ENCODE measurements at regions not wholly inside any gene's neighbourhood (a gene's known extent, or its start where the extent isn't known, plus 50 kb on each side); places are given as distances from the start of the nearest gene placed in this dataset.
"Not testable (repeated sequence)": the region's sequence is repeated elsewhere in the genome, so short reads cannot be mapped to it uniquely, and the experiment has no call there.

- TF ChIP-seq POLR2A (IDR thresholded peaks at IDR 0.05) (no peak), EP300 (IDR thresholded peaks at IDR 0.05) (no peak)
- TF ChIP-seq, protein P1, sequence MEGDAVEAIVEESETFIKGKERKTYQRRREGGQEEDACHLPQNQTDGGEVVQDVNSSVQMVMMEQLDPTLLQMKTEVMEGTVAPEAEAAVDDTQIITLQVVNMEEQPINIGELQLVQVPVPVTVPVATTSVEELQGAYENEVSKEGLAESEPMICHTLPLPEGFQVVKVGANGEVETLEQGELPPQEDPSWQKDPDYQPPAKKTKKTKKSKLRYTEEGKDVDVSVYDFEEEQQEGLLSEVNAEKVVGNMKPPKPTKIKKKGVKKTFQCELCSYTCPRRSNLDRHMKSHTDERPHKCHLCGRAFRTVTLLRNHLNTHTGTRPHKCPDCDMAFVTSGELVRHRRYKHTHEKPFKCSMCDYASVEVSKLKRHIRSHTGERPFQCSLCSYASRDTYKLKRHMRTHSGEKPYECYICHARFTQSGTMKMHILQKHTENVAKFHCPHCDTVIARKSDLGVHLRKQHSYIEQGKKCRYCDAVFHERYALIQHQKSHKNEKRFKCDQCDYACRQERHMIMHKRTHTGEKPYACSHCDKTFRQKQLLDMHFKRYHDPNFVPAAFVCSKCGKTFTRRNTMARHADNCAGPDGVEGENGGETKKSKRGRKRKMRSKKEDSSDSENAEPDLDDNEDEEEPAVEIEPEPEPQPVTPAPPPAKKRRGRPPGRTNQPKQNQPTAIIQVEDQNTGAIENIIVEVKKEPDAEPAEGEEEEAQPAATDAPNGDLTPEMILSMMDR (IDR thresholded peaks at IDR 0.05), result no peak
- no peak overlapping the region for H3K4me3 ChIP-seq
- WGBS, 3 donors, result 62 to 88% (median 86%) methylated on average over 5 of the region's 5 CpGs
Measured at GRCh38 chr3:168688267-168688666, 592.5 kb upstream of the GOLIM4 start.

GRCh38 chr3:168684519-168684918 is 588.8 kb upstream of the GOLIM4 start:
- H3K36me3 ChIP-seq, result no peaks in the 10 kb centered on the region
- no peaks in the 10 kb centered on the region for H3K4me1 ChIP-seq (ENCODE audit: insufficient read depth)
- intact Hi-C loops (cut with DNase I), result no loop called here
- H3K27me3 ChIP-seq, result no peaks in the 10 kb centered on the region
- no peak for DNase-seq
- H3K9me3 ChIP-seq, result no peaks in the 10 kb centered on the region
- TF ChIP-seq, protein P1 (IDR thresholded peaks at IDR 0.05), result no peak
- TF ChIP-seq POLR2A (IDR thresholded peaks at IDR 0.05) (no peak), EP300 (IDR thresholded peaks at IDR 0.05) (no peak)
- WGBS, 3 donors, result 62 to 75% (median 72%) methylated on average over 6 of the region's 6 CpGs
- H3K4me3 ChIP-seq, result no peak overlapping the region
- no peak overlapping the region for H3K27ac ChIP-seq

More at GRCh38 chr3:168688267-168688666, 592.5 kb upstream of the GOLIM4 start:
- no peak for DNase-seq
- Histone ChIP-seq H3K9me3 (no peaks in the 10 kb centered on the region), H3K27ac (no peak overlapping the region), H3K27me3 (no peaks in the 10 kb centered on the region), H3K4me1 (ENCODE audit: insufficient read depth) (no peaks in the 10 kb centered on the region), H3K36me3 (no peaks in the 10 kb centered on the region)
- intact Hi-C loops (cut with DNase I), result no loop called here

GRCh38 chr3:168678730-168679129 is 583.0 kb upstream of the GOLIM4 start:
- no peaks in the 10 kb centered on the region for H3K4me1 ChIP-seq (ENCODE audit: insufficient read depth)
- WGBS, 3 donors, result 75 to 84% (median 82%) methylated on average over 1 of the region's 1 CpG
- intact Hi-C loops (cut with DNase I), result no loop called here

DNA sequence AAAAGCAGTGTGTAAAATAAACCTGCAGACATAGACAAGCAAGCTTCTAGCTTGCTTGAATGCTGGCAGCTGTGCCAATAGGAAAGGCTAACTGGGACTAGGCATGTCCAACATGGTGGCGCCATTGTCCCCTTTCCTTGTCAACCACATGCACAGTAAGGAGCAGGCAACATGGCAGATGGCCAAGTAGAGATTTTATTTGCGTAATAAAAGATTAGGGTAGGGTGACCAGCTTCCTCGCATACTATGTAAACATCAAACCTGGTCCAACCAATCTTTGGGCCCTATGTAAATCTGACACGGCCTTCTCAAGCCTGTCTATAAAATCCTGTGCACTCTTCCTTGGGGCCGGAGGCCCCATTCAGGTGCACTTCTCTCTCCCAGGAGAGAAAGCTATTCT is 575.4 kb upstream of the GOLIM4 start:
- Histone ChIP-seq H3K36me3 (no peaks in the 10 kb centered on the region), H3K4me1 (ENCODE audit: insufficient read depth) (no peaks in the 10 kb centered on the region), H3K27ac (no peak overlapping the region), H3K27me3 (no peaks in the 10 kb centered on the region), H3K9me3 (no peaks in the 10 kb centered on the region), H3K4me3 (no peak overlapping the region)
- intact Hi-C loops (cut with DNase I), result no loop called here
- TF ChIP-seq, protein P1 (IDR thresholded peaks at IDR 0.05), result no peak
- TF ChIP-seq POLR2A (IDR thresholded peaks at IDR 0.05) (no peak), EP300 (IDR thresholded peaks at IDR 0.05) (no peak)
- no peak for DNase-seq
- 71 to 88% (median 78%) methylated on average over 5 of the region's 5 CpGs for WGBS, 3 donors

More at GRCh38 chr3:168678730-168679129, 583.0 kb upstream of the GOLIM4 start:
- no peaks in the 10 kb centered on the region for H3K27me3 ChIP-seq
- no peak overlapping the region for H3K4me3 ChIP-seq
- TF ChIP-seq, protein P1 (IDR thresholded peaks at IDR 0.05), result no peak
- TF ChIP-seq EP300 (IDR thresholded peaks at IDR 0.05), result no peak
- no peak for TF ChIP-seq POLR2A (IDR thresholded peaks at IDR 0.05)
- no peaks in the 10 kb centered on the region for H3K9me3 ChIP-seq
- DNase-seq, result no peak
- H3K27ac ChIP-seq, result no peak overlapping the region
- no peaks in the 10 kb centered on the region for H3K36me3 ChIP-seq

GRCh38 chr3:168660879-168661657 is 565.3 kb upstream of the GOLIM4 start:
- H3K36me3 ChIP-seq; H3K4me1 ChIP-seq (ENCODE audit: insufficient read depth); intact Hi-C loops (cut with DNase I); H3K27me3 ChIP-seq; H3K9me3 ChIP-seq; H3K4me3 ChIP-seq; H3K27ac ChIP-seq; DNase-seq: not testable (repeated sequence)
- WGBS, 3 donors, result 89 to 93% (median 92%) methylated on average over 6 of the region's 6 CpGs

Measured in ovary (tissue), 7 donors.